B cell (primary cell): ENCODE measurements at regions not wholly inside any gene's neighbourhood (a gene's known extent, or its start where the extent isn't known, plus 50 kb on each side); places are given as distances from the start of the nearest gene placed in this dataset.

Experiments used
- ATAC-seq: fragments of 200-7000 bp; cut with Tn5 transposase; one replicate; pipeline ENCODE4 v1.10.0; 2021; ENCODE audit warnings: low read depth, mild to moderate bottlenecking, moderate number of reproducible peaks, moderate library complexity
- CTCF ChIA-PET: fragments of 350-600 bp; sonication (Branson Sonifier 250); formaldehyde crosslinking; loops from one replicate; lab custom pipeline; 2021; ENCODE audit warnings: antibody characterized with exemption, inconsistent platforms; lab: Charles Lee
- POLR2A ChIA-PET: fragments of 350-600 bp; sonication (Branson Sonifier 250); formaldehyde crosslinking; loops from one replicate; lab custom pipeline; 2021; ENCODE audit warnings: antibody characterized with exemption; lab: Charles Lee
- DNase-seq: peaks from one replicate; pipeline ENCODE4 v3.0.0; 2013
- H2AFZ ChIP-seq: 2 replicates; pipeline ENCODE4 v1.6.1; 2012; ENCODE audit warnings: mild to moderate bottlenecking, low read depth, low read length; ENCODE audit not compliant: insufficient read depth, poor library complexity, severe bottlenecking
- H3K27ac ChIP-seq, 2 donors: 1 replicate in 1 of 2; 2 replicates in 1 of 2; pipeline ENCODE4 v1.5.1; 2012 to 2013; ENCODE audit warnings: low read length in 2 of 2, mild to moderate bottlenecking in 2 of 2, moderate library complexity in 1 of 2
- H3K27me3 ChIP-seq, 4 experiments: fragments of 200-600 bp in 1 of 4; sonication (generic) in 1 of 4; replicated peaks in 1 of 4; 1 replicate in 2 of 4; 2 replicates in 2 of 4; pipeline versions ENCODE4 v1.6.1 to v1.7.0; 2013 to 2016; ENCODE audit warnings: low read length in 3 of 4, mild to moderate bottlenecking in 2 of 4, mixed read lengths in 1 of 4, moderate library complexity in 1 of 4; ENCODE audit not compliant: insufficient read depth in 4 of 4, control insufficient read depth in 3 of 4; ENCODE audit errors: control extremely low read depth in 1 of 4
- H3K36me3 ChIP-seq, 2 experiments: replicated peaks in 1 of 2; 1 replicate in 1 of 2; 2 replicates in 1 of 2; pipeline versions ENCODE4 v1.6.1 to v1.7.1; 2013; ENCODE audit warnings: low read length in 1 of 2; ENCODE audit not compliant: insufficient read depth in 2 of 2, control insufficient read depth in 1 of 2; ENCODE audit errors: control extremely low read depth in 1 of 2, extremely low read depth in 1 of 2
- H3K4me1 ChIP-seq, 2 donors: fragments of 200-600 bp in 1 of 2; sonication (generic) in 1 of 2; 1 replicate in 1 of 2; 2 replicates in 1 of 2; pipeline versions ENCODE4 v1.5.1 to v1.6.1; 2013 to 2017; ENCODE audit warnings: low read length in 2 of 2; ENCODE audit not compliant: control insufficient read depth in 2 of 2, insufficient read depth in 2 of 2
- H3K4me2 ChIP-seq: replicated peaks from 2 replicates; pipeline ENCODE3; 2012; ENCODE audit warnings: mild to moderate bottlenecking, low read depth, low read length; ENCODE audit not compliant: poor library complexity, severe bottlenecking
- H3K4me3 ChIP-seq, 5 experiments: fragments of 200-600 bp in 1 of 5; sonication (generic) in 1 of 5; 1 replicate in 3 of 5; 2 replicates in 2 of 5; pipeline versions ENCODE4 v1.5.1 to v1.7.0; 2011 to 2016; ENCODE audit warnings: low read length in 4 of 5, mild to moderate bottlenecking in 4 of 5, low read depth in 2 of 5, control low read depth in 1 of 5, moderate library complexity in 1 of 5; ENCODE audit not compliant: insufficient read depth in 1 of 5; ENCODE audit errors: control extremely low read depth in 1 of 5, extremely low read depth in 1 of 5
- H3K79me2 ChIP-seq: fragments of 200-600 bp; sonication (generic); one replicate; pipeline ENCODE4 v1.6.0; 2016; ENCODE audit warnings: low read length; ENCODE audit not compliant: control insufficient read depth, insufficient read depth
- H3K9ac ChIP-seq: fragments of 200-600 bp; sonication (generic); 2 replicates; pipeline ENCODE4 v1.6.1; 2017; ENCODE audit warnings: mild to moderate bottlenecking, low read length, moderate library complexity
- H3K9me3 ChIP-seq, 3 donors: one replicate each; pipeline versions ENCODE4 v1.6.1 to v1.7.1; 2013; ENCODE audit warnings: low read length in 2 of 3; ENCODE audit not compliant: control insufficient read depth in 2 of 3, insufficient read depth in 1 of 3; ENCODE audit errors: control extremely low read depth in 1 of 3
- H4K20me1 ChIP-seq: 2 replicates; pipeline ENCODE4 v1.6.0; 2012; ENCODE audit warnings: mild to moderate bottlenecking, low read length; ENCODE audit not compliant: insufficient read depth, control insufficient read depth, poor library complexity, severe bottlenecking
- H3K27ac Mint-ChIP-seq: one replicate; pipeline ENCODE4 v1.8.0; 2021; ENCODE audit warnings: mixed read lengths
- H3K27me3 Mint-ChIP-seq: one replicate; pipeline ENCODE4 v1.8.0; 2021; ENCODE audit warnings: mixed read lengths
- H3K4me1 Mint-ChIP-seq: one replicate; pipeline ENCODE4 v1.8.0; 2021; ENCODE audit warnings: mixed read lengths
- H3K4me3 Mint-ChIP-seq: one replicate; pipeline ENCODE4 v1.8.0; 2021; ENCODE audit warnings: mixed read lengths
- H3K9me3 Mint-ChIP-seq: one replicate; pipeline ENCODE4 v1.8.0; 2022; ENCODE audit warnings: mixed read lengths; ENCODE audit not compliant: insufficient read depth
- CTCF ChIP-seq: fragments of 200-600 bp; IDR thresholded peaks from one replicate; pipeline ENCODE4 v1.8.0; 2022; ENCODE audit warnings: antibody characterized with exemption, mild to moderate bottlenecking
- EZH2 ChIP-seq: IDR thresholded peaks from 2 replicates; pipeline ENCODE4 v1.6.1; 2012; ENCODE audit warnings: borderline replicate concordance, low read depth, mild to moderate bottlenecking, moderate library complexity, low read length; ENCODE audit not compliant: insufficient read depth, poor library complexity, severe bottlenecking
- intact Hi-C: fragments of 100-400 bp; cut with micrococcal nuclease; formaldehyde crosslinking; loops from one replicate; pipeline ENCODE4 v1.10.0; 2022

DNA sequence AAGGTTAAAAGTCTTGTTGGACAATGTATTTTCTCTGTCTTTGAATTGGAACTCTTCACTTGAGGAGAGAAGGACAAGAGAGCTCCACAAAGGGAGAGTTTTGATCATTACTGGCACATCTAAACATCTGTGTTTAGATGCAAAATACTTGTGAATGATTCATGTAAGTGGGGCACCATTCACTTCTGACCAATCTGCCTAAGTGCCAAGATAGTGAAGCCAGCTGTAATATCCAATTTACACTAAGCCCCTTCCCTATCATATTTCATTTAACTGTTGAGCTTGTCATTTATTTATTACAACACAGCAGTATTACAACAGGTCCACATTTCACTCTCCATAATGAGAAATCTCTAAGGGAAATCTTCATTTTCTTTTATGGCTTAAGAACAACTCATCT is 832.3 kb upstream of the GOT2 start:
- Histone ChIP-seq H3K4me2 (no peak overlapping the region), H3K4me1 (no peaks in the 10 kb centered on the region), H3K27me3 (no peaks in the 10 kb centered on the region), H3K9ac (no peak overlapping the region), H3K36me3 (no peaks in the 10 kb centered on the region), H3K79me2 (no peaks in the 10 kb centered on the region), H3K27ac (no peak overlapping the region), H3K9me3 (peaks cover 0 to 4% (median 0%) of the 10 kb centered on the region in 3 donors), H2AFZ (no peak overlapping the region), H3K4me3 (no peak overlapping the region), H4K20me1 (no peaks in the 10 kb centered on the region)
- intact Hi-C loops: no loop called here
- TF ChIP-seq CTCF: no peak
- TF ChIP-seq EZH2: no peak
- H3K27me3 Mint-ChIP-seq: no peaks in the 10 kb centered on the region
- CTCF ChIA-PET: no interaction called here
- DNase-seq: no peak
- no peak overlapping the region for H3K27ac Mint-ChIP-seq
- H3K9me3 Mint-ChIP-seq: peaks cover 3% of the 10 kb centered on the region
- POLR2A ChIA-PET: no interaction called here
- no peaks in the 10 kb centered on the region for H3K4me1 Mint-ChIP-seq
- no peak overlapping the region for H3K4me3 Mint-ChIP-seq
- no peak for ATAC-seq

GRCh38 chr16:59558679-59559078 is 824.6 kb upstream of the GOT2 start:
- no peak overlapping the region for H2AFZ ChIP-seq
- H3K9me3 Mint-ChIP-seq: peaks cover 3% of the 10 kb centered on the region
- H3K9me3 ChIP-seq: no peaks in the 10 kb centered on the region
- no peak overlapping the region for H3K4me3 ChIP-seq
- no peaks in the 10 kb centered on the region for H3K36me3 ChIP-seq
- H3K4me3 Mint-ChIP-seq: no peak overlapping the region
- H3K4me2 ChIP-seq: no peak overlapping the region
- no peak overlapping the region for H3K27ac ChIP-seq
- H4K20me1 ChIP-seq: no peaks in the 10 kb centered on the region
- no peak for ATAC-seq
- no peaks in the 10 kb centered on the region for H3K27me3 Mint-ChIP-seq
- DNase-seq: no peak
- no peak overlapping the region for H3K27ac Mint-ChIP-seq
- H3K79me2 ChIP-seq: no peaks in the 10 kb centered on the region
- POLR2A ChIA-PET: no interaction called here
- CTCF ChIA-PET: no interaction called here
- H3K4me1 ChIP-seq: no peaks in the 10 kb centered on the region
- H3K4me1 Mint-ChIP-seq: no peaks in the 10 kb centered on the region
- no peak for TF ChIP-seq CTCF
- no peaks in the 10 kb centered on the region for H3K27me3 ChIP-seq
- intact Hi-C loops: no loop called here
- H3K9ac ChIP-seq: no peak overlapping the region
